Natural killer cell (primary cell): ENCODE measurements at regions not wholly inside any gene's neighbourhood (a gene's known extent, or its start where the extent isn't known, plus 50 kb on each side); places are given as distances from the start of the nearest gene placed in this dataset.

Source experiments
- ATAC-seq, 3 donors: fragments of 150-1000 bp in 2 of 3; fragments of 200-7000 bp in 1 of 3; cut with Tn5 transposase; 1 replicate in 1 of 3; 2 replicates in 2 of 3; pipeline ENCODE4 v1.10.0; 2021; ENCODE audit warnings: mild to moderate bottlenecking in 2 of 3, moderate library complexity in 2 of 3
- DNase-seq, 2 donors: peaks; one replicate each; pipeline versions ENCODE4 v3.0.0 to v3.0.0-alpha.2; 2013 to 2021; ENCODE audit warnings: mixed read lengths in 1 of 2
- H3K27ac ChIP-seq: one replicate; pipeline ENCODE4 v1.5.1; 2013; ENCODE audit warnings: mild to moderate bottlenecking, low read length
- H3K27me3 ChIP-seq: one replicate; pipeline ENCODE4 v1.6.1; 2013; ENCODE audit warnings: low read length; ENCODE audit not compliant: control insufficient read depth, insufficient read depth
- H3K36me3 ChIP-seq: one replicate; pipeline ENCODE4 v1.6.1; 2013; ENCODE audit warnings: low read length; ENCODE audit not compliant: control insufficient read depth, insufficient read depth
- H3K4me1 ChIP-seq: one replicate; pipeline ENCODE4 v1.6.1; 2013; ENCODE audit warnings: low read length; ENCODE audit not compliant: control insufficient read depth, insufficient read depth
- H3K4me3 ChIP-seq: one replicate; pipeline ENCODE4 v1.5.1; 2013; ENCODE audit warnings: low read length
- H3K9me3 ChIP-seq: one replicate; pipeline ENCODE4 v1.6.1; 2013; ENCODE audit warnings: low read length; ENCODE audit not compliant: control insufficient read depth, insufficient read depth
- H3K27ac Mint-ChIP-seq, 2 donors: one replicate each; pipeline ENCODE4 v1.8.0; 2022; ENCODE audit warnings: mild to moderate bottlenecking in 2 of 2, mixed read lengths in 2 of 2, moderate library complexity in 1 of 2
- H3K27me3 Mint-ChIP-seq, 2 donors: one replicate each; pipeline ENCODE4 v1.8.0; 2022; ENCODE audit warnings: low read depth in 2 of 2, mixed read lengths in 2 of 2
- H3K36me3 Mint-ChIP-seq: one replicate; pipeline ENCODE4 v1.8.0; 2022; ENCODE audit warnings: mixed read lengths
- H3K4me1 Mint-ChIP-seq, 2 donors: one replicate each; pipeline ENCODE4 v1.8.0; 2022; ENCODE audit warnings: mixed read lengths in 2 of 2
- H3K4me3 Mint-ChIP-seq: one replicate; pipeline ENCODE4 v1.8.0; 2022; ENCODE audit warnings: mild to moderate bottlenecking, moderate library complexity, mixed read lengths
- H3K9me3 Mint-ChIP-seq, 2 donors: one replicate each; pipeline ENCODE4 v1.8.0; 2022; ENCODE audit warnings: mixed read lengths in 2 of 2
- WGBS: methylation state at CpG from one replicate; pipeline ENCODE4 v1.1.7; 2013; ENCODE audit warnings: missing lambda C conversion rate; ENCODE audit not compliant: insufficient coverage; 5-methylcytosine and 5-hydroxymethylcytosine counted together
- intact Hi-C: fragments of 100-400 bp; cut with micrococcal nuclease; formaldehyde crosslinking; loops from one replicate; pipeline ENCODE4 v1.14.2; 2022
- TF ChIP-seq, protein P1 (sequence below): fragments of 200-600 bp; IDR thresholded peaks from one replicate; pipeline ENCODE4 v1.8.0; 2022; ENCODE audit warnings: antibody characterized with exemption

DNA sequence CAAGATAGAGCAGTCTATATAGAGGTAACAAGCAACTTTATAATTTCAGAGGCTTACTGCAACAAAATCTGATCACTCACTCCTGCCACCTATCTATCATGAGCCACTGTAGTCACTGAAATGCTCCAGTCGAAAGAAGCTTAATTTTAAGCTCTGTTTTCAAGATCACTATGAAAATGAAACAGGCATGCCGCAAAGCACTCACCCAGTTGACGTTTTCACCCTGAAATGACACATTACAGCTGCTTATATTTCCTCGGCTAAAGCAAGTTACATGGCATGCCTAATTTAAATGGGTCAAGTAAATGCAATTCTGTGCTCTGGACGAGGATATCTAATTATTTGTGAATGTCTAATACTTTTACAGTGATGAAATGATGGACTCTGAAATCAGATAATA, 616.3 kb downstream of the FAM181B start:
- TF ChIP-seq, protein P1, sequence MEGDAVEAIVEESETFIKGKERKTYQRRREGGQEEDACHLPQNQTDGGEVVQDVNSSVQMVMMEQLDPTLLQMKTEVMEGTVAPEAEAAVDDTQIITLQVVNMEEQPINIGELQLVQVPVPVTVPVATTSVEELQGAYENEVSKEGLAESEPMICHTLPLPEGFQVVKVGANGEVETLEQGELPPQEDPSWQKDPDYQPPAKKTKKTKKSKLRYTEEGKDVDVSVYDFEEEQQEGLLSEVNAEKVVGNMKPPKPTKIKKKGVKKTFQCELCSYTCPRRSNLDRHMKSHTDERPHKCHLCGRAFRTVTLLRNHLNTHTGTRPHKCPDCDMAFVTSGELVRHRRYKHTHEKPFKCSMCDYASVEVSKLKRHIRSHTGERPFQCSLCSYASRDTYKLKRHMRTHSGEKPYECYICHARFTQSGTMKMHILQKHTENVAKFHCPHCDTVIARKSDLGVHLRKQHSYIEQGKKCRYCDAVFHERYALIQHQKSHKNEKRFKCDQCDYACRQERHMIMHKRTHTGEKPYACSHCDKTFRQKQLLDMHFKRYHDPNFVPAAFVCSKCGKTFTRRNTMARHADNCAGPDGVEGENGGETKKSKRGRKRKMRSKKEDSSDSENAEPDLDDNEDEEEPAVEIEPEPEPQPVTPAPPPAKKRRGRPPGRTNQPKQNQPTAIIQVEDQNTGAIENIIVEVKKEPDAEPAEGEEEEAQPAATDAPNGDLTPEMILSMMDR: no peak
- no peak overlapping the region for H3K27ac Mint-ChIP-seq
- H3K4me1 Mint-ChIP-seq: no peaks in the 10 kb centered on the region
- no peaks in the 10 kb centered on the region for H3K27me3 Mint-ChIP-seq
- no peaks in the 10 kb centered on the region for H3K36me3 Mint-ChIP-seq
- no peaks in the 10 kb centered on the region for H3K4me1 ChIP-seq
- H3K4me3 Mint-ChIP-seq: no peak overlapping the region
- ATAC-seq (no peak), DNase-seq (no peak)
- intact Hi-C loops: no loop called here
- no peaks in the 10 kb centered on the region for H3K27me3 ChIP-seq
- no peak overlapping the region for H3K4me3 ChIP-seq
- WGBS: 74% methylated on average over 4 of the region's 5 CpGs
- no peaks in the 10 kb centered on the region for H3K9me3 ChIP-seq
- H3K36me3 ChIP-seq: no peaks in the 10 kb centered on the region
- no peak overlapping the region for H3K27ac ChIP-seq
- H3K9me3 Mint-ChIP-seq: peaks cover 2 to 13% of the 10 kb centered on the region in 2 donors

DNA sequence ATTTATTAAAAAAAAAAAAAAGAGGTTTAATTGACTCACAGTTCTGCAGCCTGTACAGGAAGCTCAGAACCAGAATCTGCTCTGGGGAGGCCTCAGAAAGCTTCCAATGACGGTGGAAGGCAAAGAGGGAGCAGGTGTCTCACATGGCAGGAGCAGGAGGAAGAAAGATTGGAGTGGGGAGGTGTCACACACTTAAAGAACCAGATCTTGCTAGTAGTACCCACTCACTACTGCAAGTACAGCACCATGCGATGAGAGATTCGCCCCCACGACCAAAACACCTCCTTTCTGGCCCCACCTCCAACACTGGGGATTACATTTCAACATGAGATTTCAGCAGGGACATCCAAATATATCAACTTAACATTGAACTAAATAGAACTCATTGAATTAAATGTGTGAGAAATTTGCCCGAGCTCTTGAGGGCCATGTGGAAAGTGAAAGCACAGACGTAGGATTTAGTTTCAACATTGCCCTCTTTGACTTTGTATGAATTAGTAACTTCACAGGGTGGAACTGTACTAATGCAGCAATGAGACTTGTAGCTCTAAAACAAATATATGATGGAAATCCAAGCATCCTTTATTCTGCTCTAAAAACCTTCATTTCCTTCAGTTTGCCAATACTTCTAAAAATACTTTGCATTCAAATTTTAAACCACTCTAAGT, 628.2 kb downstream of the FAM181B start:
- Mint-ChIP-seq H3K9me3 (peaks cover 0 to 6% of the 10 kb centered on the region in 2 donors), H3K4me3 (no peak overlapping the region), H3K36me3 (no peaks in the 10 kb centered on the region), H3K27ac (no peak overlapping the region), H3K27me3 (no peaks in the 10 kb centered on the region), H3K4me1 (no peaks in the 10 kb centered on the region)
- no peaks in the 10 kb centered on the region for H3K4me1 ChIP-seq
- TF ChIP-seq, protein P1: no peak
- 66% methylated on average over 6 of the region's 6 CpGs for WGBS
- H3K4me3 ChIP-seq: no peak overlapping the region
- no peak overlapping the region for H3K27ac ChIP-seq
- H3K27me3 ChIP-seq: no peaks in the 10 kb centered on the region
- no peak for ATAC-seq
- H3K9me3 ChIP-seq: no peaks in the 10 kb centered on the region
- H3K36me3 ChIP-seq: no peaks in the 10 kb centered on the region
- no peak for DNase-seq
- intact Hi-C loops: no loop called here

DNA sequence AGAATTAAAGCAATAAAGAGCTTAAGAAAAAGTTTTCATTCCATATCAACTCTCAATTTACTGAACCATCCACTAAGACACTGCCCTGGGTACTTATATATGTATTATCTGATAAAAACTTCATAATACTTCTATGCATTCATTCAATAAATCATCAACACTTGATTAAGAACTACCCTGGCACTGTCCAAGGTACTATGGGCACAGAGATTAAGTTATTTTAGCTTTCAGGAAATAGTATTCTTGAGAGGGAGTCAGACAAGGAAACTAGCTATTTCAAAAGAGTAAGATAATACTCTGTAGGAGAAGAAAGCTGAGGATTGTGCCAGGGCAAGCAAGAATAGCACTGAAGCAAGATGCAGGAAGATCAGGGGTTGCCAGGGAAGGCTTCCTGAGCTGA, 640.8 kb downstream of the FAM181B start:
- H3K4me3 Mint-ChIP-seq: no peak overlapping the region
- Histone ChIP-seq H3K9me3 (no peaks in the 10 kb centered on the region), H3K27ac (no peak overlapping the region), H3K27me3 (no peaks in the 10 kb centered on the region), H3K4me3 (no peak overlapping the region), H3K4me1 (no peaks in the 10 kb centered on the region), H3K36me3 (no peaks in the 10 kb centered on the region)
- DNase-seq (no peak), ATAC-seq (no peak)
- H3K27ac Mint-ChIP-seq: no peak overlapping the region
- TF ChIP-seq, protein P1: no peak
- intact Hi-C loops: no loop called here
- H3K4me1 Mint-ChIP-seq: no peaks in the 10 kb centered on the region
- H3K27me3 Mint-ChIP-seq: no peaks in the 10 kb centered on the region
- H3K9me3 Mint-ChIP-seq: peaks cover 3 to 9% of the 10 kb centered on the region in 2 donors
- H3K36me3 Mint-ChIP-seq: no peaks in the 10 kb centered on the region

DNA sequence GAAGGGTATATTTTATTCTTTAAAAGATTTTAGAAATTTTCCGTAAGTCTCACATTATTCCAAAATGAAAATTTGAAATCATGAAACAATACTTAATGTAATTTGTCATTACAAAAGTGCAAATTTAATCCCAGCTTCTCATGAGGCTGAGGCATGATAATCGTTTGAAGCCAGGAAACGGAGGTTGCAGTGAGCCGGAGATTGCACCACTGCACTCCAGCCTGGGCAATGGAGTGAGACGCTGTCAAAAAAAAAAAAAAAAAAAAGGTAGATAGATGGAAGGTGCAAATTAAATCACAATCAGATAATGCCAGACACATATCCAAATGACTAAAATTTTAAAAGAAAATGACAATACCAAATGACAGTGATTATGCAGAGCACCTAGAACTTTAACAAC, 644.2 kb downstream of the FAM181B start:
- DNase-seq: no peak
- no peaks in the 10 kb centered on the region for H3K4me1 ChIP-seq
- no peak for ATAC-seq
- Mint-ChIP-seq H3K4me1 (no peaks in the 10 kb centered on the region), H3K4me3 (no peak overlapping the region), H3K27me3 (no peaks in the 10 kb centered on the region), H3K27ac (no peak overlapping the region), H3K36me3 (no peaks in the 10 kb centered on the region), H3K9me3 (peaks cover 3 to 4% of the 10 kb centered on the region in 2 donors)
- 87% methylated on average over 3 of the region's 5 CpGs for WGBS
- H3K27ac ChIP-seq: no peak overlapping the region
- no peaks in the 10 kb centered on the region for H3K36me3 ChIP-seq
- no peaks in the 10 kb centered on the region for H3K9me3 ChIP-seq
- intact Hi-C loops: no loop called here
- TF ChIP-seq, protein P1: no peak
- no peaks in the 10 kb centered on the region for H3K27me3 ChIP-seq
- no peak overlapping the region for H3K4me3 ChIP-seq
